Endothelial cell of umbilical vein (primary cell): ENCODE measurements at regions not wholly inside any gene's neighbourhood (a gene's known extent, or its start where the extent isn't known, plus 50 kb on each side); places are given as distances from the start of the nearest gene placed in this dataset.

Experiments
- EZH2 ChIP-seq: IDR thresholded peaks from 2 replicates; pipeline ENCODE4 v1.6.1; 2012; ENCODE audit warnings: borderline replicate concordance, low read depth, mild to moderate bottlenecking, moderate library complexity, low read length, inconsistent platforms; ENCODE audit not compliant: severe bottlenecking
- FOS ChIP-seq: IDR thresholded peaks from 2 replicates; pipeline ENCODE4 v1.6.1; 2011; ENCODE audit warnings: mild to moderate bottlenecking, low read length, moderate library complexity, borderline replicate concordance; ENCODE audit not compliant: insufficient read depth
- MAX ChIP-seq: IDR thresholded peaks from 2 replicates; pipeline ENCODE4 v1.6.1; 2011; ENCODE audit not compliant: insufficient read depth, insufficient read length
- POLR2A ChIP-seq: IDR thresholded peaks from 2 replicates; pipeline ENCODE4 v1.6.1; 2012; ENCODE audit warnings: low read depth, mild to moderate bottlenecking, control low read depth, low read length
- POLR2AphosphoS5 ChIP-seq: IDR thresholded peaks from 2 replicates; pipeline ENCODE4 v1.6.1; 2012; ENCODE audit warnings: low read depth, mild to moderate bottlenecking, control low read depth, low read length, moderate library complexity; ENCODE audit not compliant: insufficient read depth
- TF ChIP-seq, protein P1 (sequence below), 2 donors: IDR thresholded peaks; 1 replicate in 1 of 2; 2 replicates in 1 of 2; pipeline ENCODE4 v1.5.1; 2011; ENCODE audit warnings: low read length in 2 of 2, mild to moderate bottlenecking in 2 of 2, moderate library complexity in 2 of 2, control low read depth in 1 of 2, inconsistent platforms in 1 of 2, low read depth in 1 of 2; ENCODE audit not compliant: insufficient read depth in 1 of 2; ENCODE audit errors: extremely low read depth in 1 of 2

- TF ChIP-seq POLR2A (no peak), FOS (no peak), POLR2AphosphoS5 (no peak), MAX (no peak), EZH2 (no peak)
- TF ChIP-seq, protein P1, sequence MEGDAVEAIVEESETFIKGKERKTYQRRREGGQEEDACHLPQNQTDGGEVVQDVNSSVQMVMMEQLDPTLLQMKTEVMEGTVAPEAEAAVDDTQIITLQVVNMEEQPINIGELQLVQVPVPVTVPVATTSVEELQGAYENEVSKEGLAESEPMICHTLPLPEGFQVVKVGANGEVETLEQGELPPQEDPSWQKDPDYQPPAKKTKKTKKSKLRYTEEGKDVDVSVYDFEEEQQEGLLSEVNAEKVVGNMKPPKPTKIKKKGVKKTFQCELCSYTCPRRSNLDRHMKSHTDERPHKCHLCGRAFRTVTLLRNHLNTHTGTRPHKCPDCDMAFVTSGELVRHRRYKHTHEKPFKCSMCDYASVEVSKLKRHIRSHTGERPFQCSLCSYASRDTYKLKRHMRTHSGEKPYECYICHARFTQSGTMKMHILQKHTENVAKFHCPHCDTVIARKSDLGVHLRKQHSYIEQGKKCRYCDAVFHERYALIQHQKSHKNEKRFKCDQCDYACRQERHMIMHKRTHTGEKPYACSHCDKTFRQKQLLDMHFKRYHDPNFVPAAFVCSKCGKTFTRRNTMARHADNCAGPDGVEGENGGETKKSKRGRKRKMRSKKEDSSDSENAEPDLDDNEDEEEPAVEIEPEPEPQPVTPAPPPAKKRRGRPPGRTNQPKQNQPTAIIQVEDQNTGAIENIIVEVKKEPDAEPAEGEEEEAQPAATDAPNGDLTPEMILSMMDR (IDR thresholded peaks at IDR 0.05; ENCODE audit: extremely low read depth in 1 of 2, insufficient read depth in 1 of 2, low read depth in 1 of 2, low read length in 2 of 2): no peak
Observed at GRCh38 chr22:48658871-48659270, 1168.8 kb downstream of the BRD1 start.
